Nephron progenitor cell (in vitro differentiated cells): ENCODE measurements at regions not wholly inside any gene's neighbourhood (a gene's known extent, or its start where the extent isn't known, plus 50 kb on each side); places are given as distances from the start of the nearest gene placed in this dataset.

Experiments used
- DNase-seq: peaks from one replicate; pipeline ENCODE4 v3.0.0; 2021
- H3K27ac Mint-ChIP-seq: 2 replicates; pipeline ENCODE4 v1.8.0; 2021; ENCODE audit warnings: mild to moderate bottlenecking, moderate library complexity, mixed read lengths
- H3K27me3 Mint-ChIP-seq: 2 replicates; pipeline ENCODE4 v1.8.0; 2021; ENCODE audit warnings: mild to moderate bottlenecking, low read depth, mixed read lengths; ENCODE audit not compliant: poor library complexity
- H3K36me3 Mint-ChIP-seq: 2 replicates; pipeline ENCODE4 v1.8.0; 2021; ENCODE audit warnings: low read depth, mixed read lengths
- H3K4me1 Mint-ChIP-seq: 2 replicates; pipeline ENCODE4 v1.8.0; 2021; ENCODE audit warnings: mixed read lengths
- H3K4me3 Mint-ChIP-seq: 2 replicates; pipeline ENCODE4 v1.8.0; 2021; ENCODE audit warnings: mild to moderate bottlenecking, moderate library complexity, mixed read lengths
- H3K9me3 Mint-ChIP-seq: 2 replicates; pipeline ENCODE4 v1.8.0; 2021; ENCODE audit warnings: mild to moderate bottlenecking, moderate library complexity, mixed read lengths
- TF ChIP-seq, protein P1 (sequence below): fragments of 200-600 bp; sonication (generic); IDR thresholded peaks from 2 replicates; pipeline ENCODE4 v1.5.0; 2021; ENCODE audit warnings: antibody characterized with exemption

- Mint-ChIP-seq H3K27ac (no peak overlapping the region), H3K36me3 (no peaks in the 10 kb centered on the region), H3K4me3 (no peak overlapping the region), H3K27me3 (peaks cover 10% of the 10 kb centered on the region), H3K9me3 (peaks cover 19% of the 10 kb centered on the region), H3K4me1 (no peaks in the 10 kb centered on the region)
- TF ChIP-seq, protein P1, sequence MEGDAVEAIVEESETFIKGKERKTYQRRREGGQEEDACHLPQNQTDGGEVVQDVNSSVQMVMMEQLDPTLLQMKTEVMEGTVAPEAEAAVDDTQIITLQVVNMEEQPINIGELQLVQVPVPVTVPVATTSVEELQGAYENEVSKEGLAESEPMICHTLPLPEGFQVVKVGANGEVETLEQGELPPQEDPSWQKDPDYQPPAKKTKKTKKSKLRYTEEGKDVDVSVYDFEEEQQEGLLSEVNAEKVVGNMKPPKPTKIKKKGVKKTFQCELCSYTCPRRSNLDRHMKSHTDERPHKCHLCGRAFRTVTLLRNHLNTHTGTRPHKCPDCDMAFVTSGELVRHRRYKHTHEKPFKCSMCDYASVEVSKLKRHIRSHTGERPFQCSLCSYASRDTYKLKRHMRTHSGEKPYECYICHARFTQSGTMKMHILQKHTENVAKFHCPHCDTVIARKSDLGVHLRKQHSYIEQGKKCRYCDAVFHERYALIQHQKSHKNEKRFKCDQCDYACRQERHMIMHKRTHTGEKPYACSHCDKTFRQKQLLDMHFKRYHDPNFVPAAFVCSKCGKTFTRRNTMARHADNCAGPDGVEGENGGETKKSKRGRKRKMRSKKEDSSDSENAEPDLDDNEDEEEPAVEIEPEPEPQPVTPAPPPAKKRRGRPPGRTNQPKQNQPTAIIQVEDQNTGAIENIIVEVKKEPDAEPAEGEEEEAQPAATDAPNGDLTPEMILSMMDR: no peak
- DNase-seq: no peak
Observed at GRCh38 chr16:73251608-73252007, 203.7 kb upstream of the ZFHX3 start.

DNA sequence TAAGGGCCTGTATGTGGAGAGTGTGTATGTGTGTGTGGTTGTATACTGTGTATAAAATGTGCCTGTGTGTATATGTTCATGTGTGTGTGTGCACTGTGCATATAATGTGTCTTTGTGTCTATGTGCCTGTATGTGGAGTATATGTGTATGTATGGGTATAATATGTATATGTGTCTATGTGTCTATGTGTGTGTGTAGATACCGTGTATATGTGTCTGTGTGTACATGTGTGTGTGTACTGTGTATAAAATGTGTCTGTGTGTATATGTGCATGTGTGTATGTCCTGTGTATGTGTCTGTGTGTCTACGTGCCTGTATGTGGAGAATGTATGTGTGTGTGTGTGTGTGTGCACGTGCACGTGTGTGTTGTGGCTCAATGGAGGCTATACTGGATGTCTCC, 200.4 kb upstream of the ZFHX3 start:
- Mint-ChIP-seq H3K9me3 (peaks cover 10% of the 10 kb centered on the region), H3K27me3 (peaks cover 9% of the 10 kb centered on the region), H3K36me3 (no peaks in the 10 kb centered on the region), H3K4me1 (no peaks in the 10 kb centered on the region), H3K27ac (no peak overlapping the region), H3K4me3 (no peak overlapping the region)
- TF ChIP-seq, protein P1: no peak
- DNase-seq: no peak

DNA sequence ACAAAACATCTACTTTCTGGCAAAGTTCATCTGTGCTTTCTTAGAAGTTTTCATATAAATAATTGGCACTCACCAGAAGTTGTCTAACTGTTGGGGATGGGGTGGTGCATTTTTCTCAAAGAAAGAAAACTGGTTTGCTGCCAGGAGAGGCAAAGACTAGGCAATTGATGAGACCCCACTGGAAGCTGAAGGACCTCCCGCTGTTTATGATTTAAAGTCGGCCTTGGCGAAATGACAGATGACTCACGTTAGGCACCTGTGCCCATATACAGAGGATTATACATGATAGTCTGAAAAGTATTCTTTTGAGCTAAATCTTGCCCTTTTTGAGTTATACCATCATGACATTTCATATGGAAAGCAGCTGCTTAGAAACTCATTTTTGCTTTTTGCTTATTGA, 193.0 kb upstream of the ZFHX3 start:
- H3K27me3 Mint-ChIP-seq: peaks cover 16% of the 10 kb centered on the region
- no peak overlapping the region for H3K27ac Mint-ChIP-seq

DNA sequence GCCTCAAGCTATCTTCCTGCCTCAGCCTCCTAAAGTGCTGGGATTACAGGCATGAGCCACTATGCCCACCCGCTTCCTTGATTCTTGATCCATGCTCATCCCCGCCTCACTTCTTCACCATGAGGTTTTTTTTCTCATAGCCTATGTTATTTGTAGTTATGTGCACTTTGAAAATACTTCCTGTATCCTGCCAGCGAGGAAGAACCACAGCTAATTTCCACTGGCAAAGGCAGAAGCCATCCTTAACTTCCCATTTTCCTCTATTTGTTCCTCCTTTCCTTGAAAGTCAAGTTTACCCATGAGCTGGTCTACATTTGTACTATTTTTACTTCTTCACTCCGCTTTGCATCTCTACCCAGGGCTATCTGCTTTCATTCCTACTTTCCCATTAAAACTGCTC, 189.7 kb upstream of the ZFHX3 start:
- Mint-ChIP-seq H3K4me3 (no peak overlapping the region), H3K36me3 (no peaks in the 10 kb centered on the region), H3K4me1 (peaks cover 11% of the 10 kb centered on the region), H3K27ac (no peak overlapping the region), H3K9me3 (peaks cover 5% of the 10 kb centered on the region), H3K27me3 (peaks cover 17% of the 10 kb centered on the region)
- DNase-seq: no peak
- TF ChIP-seq, protein P1: no peak

More for the DNA sequence above, 193.0 kb upstream of the ZFHX3 start:
- TF ChIP-seq, protein P1: no peak
- DNase-seq: no peak
- Mint-ChIP-seq H3K36me3 (no peaks in the 10 kb centered on the region), H3K4me1 (peaks cover 7% of the 10 kb centered on the region), H3K9me3 (peaks cover 5% of the 10 kb centered on the region), H3K4me3 (no peak overlapping the region)

DNA sequence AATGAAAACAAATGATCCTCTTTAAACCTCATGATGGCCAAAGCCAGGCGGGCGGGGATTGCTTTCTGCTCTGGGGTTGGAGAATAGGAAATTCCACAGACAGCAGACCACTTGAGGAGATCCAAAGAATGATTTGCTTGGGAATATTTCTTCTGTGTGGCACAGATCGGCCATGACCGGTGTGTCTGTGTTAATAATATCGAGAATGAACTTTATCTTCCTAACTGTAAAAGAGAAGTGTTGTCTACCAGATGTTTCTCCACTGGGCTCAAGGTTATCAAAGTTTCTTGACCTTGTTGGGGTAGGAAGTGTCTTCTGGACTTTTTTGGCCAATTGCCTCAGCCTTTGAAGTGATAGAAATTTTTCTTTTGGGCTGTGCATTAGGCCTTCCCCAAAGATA, 186.6 kb upstream of the ZFHX3 start:
- TF ChIP-seq, protein P1: no peak
- no peaks in the 10 kb centered on the region for H3K36me3 Mint-ChIP-seq
- no peak for DNase-seq
- no peak overlapping the region for H3K4me3 Mint-ChIP-seq
- H3K27me3 Mint-ChIP-seq: peaks cover 25% of the 10 kb centered on the region
- no peaks in the 10 kb centered on the region for H3K9me3 Mint-ChIP-seq
- H3K4me1 Mint-ChIP-seq: peaks cover 17% of the 10 kb centered on the region
- H3K27ac Mint-ChIP-seq: no peak overlapping the region

DNA sequence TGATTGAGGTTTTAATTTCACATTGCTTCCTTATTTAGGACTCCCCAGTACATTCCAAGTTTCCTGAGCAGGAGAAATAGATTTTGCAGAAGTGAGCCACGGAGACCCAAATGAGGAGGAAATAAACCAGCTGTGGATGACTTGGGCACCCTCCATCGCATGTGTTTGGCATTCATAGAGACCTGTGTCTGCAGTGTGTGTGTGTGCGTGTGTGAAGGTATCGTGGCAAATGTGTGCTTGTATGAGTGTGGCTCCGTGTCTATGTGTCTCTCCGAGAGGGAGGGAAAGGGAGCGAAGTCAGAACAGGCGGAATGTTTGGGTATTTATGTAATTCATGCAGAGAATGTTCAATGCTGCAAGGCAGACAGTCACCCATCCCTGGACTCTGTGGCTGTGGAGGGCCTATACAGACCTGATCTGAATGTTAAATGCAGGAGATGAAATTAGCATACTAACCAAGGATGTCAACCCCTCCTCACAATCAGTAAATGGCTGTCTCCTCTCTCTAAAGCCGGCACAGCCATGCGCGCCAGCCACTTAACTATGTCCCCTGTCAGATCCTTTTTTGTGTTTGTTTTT, 186.0 kb upstream of the ZFHX3 start:
- H3K27me3 Mint-ChIP-seq: peaks cover 25% of the 10 kb centered on the region
- no peak overlapping the region for H3K4me3 Mint-ChIP-seq
- peaks cover 17% of the 10 kb centered on the region for H3K4me1 Mint-ChIP-seq
- no peaks in the 10 kb centered on the region for H3K36me3 Mint-ChIP-seq
- H3K9me3 Mint-ChIP-seq: no peaks in the 10 kb centered on the region
- TF ChIP-seq, protein P1: no peak
- no peak overlapping the region for H3K27ac Mint-ChIP-seq
- no peak for DNase-seq
